K562 (cell line): ENCODE measurements at regions not wholly inside any gene's neighbourhood (a gene's known extent, or its start where the extent isn't known, plus 50 kb on each side); places are given as distances from the start of the nearest gene placed in this dataset.
"Not testable (repeated sequence)": the region's sequence is repeated elsewhere in the genome, so short reads cannot be mapped to it uniquely, and the experiment has no call there.

Source experiments
- EGR1 ChIP-seq: fragments of 450-650 bp; conservative IDR thresholded peaks from 2 replicates; pipeline ENCODE4 v1.6.1; 2017; ENCODE audit warnings: mild to moderate bottlenecking
- HIVEP1 ChIP-seq: fragments of 250-450 bp; sonication (Bioruptor Pico); IDR thresholded peaks from 2 replicates; pipeline ENCODE4 v1.4.0; 2020; ENCODE audit warnings: mild to moderate bottlenecking
- HNRNPUL1 ChIP-seq: fragments of 200-400 bp; formaldehyde crosslinking; IDR thresholded peaks from 2 replicates; pipeline ENCODE4 v1.6.1; 2017; ENCODE audit warnings: low read length
- JUND ChIP-seq, 2 experiments: IDR thresholded peaks; 2 replicates in 1 of 2; 3 replicates in 1 of 2; pipeline ENCODE4 v1.6.1; 2011; ENCODE audit warnings: borderline replicate concordance in 2 of 2, low read depth in 2 of 2, low read length in 2 of 2, improper control_type of control experiment in 1 of 2, missing biosample characterization in 1 of 2, missing genetic modification characterization in 1 of 2, missing genetic modification reagents in 1 of 2
- POLR2AphosphoS5 ChIP-seq: IDR thresholded peaks from 2 replicates; pipeline ENCODE4 v1.6.1; 2011; ENCODE audit warnings: mild to moderate bottlenecking, low read depth, low read length, moderate library complexity; ENCODE audit not compliant: control insufficient read depth, insufficient read depth
- POLR2G ChIP-seq: fragments of 200-400 bp; formaldehyde crosslinking; IDR thresholded peaks from 2 replicates; pipeline ENCODE4 v1.6.1; 2017; ENCODE audit warnings: low read depth, mild to moderate bottlenecking, antibody characterized with exemption, low read length, moderate library complexity
- RBBP5 ChIP-seq: fragments of 200-600 bp; sonication (generic); IDR thresholded peaks from 2 replicates; pipeline ENCODE4 v1.6.1; 2012; ENCODE audit warnings: borderline replicate concordance, mild to moderate bottlenecking, low read length, control low read depth, inconsistent platforms; ENCODE audit not compliant: insufficient read depth, poor library complexity, severe bottlenecking
- TCF7L2 ChIP-seq: fragments of 150-350 bp; IDR thresholded peaks from 2 replicates; pipeline ENCODE4 v1.6.1; 2016; ENCODE audit warnings: low read depth, mild to moderate bottlenecking, low read length, moderate library complexity
- TEAD2 ChIP-seq: fragments of 450-650 bp; IDR thresholded peaks from 2 replicates; pipeline ENCODE4 v1.6.1; 2016; ENCODE audit warnings: missing genetic modification characterization, control low read depth, missing compliant biosample characterization
- ZHX1 ChIP-seq: fragments of 150-350 bp; conservative IDR thresholded peaks from 2 replicates; pipeline ENCODE4 v1.6.1; 2014; ENCODE audit warnings: low read length
- ZNF512 ChIP-seq: IDR thresholded peaks from 2 replicates; pipeline ENCODE4 v1.6.1; 2016; ENCODE audit warnings: missing genetic modification characterization, missing compliant biosample characterization
- TF ChIP-seq, protein P1 (sequence below), 2 experiments: fragments of 450-650 bp; formaldehyde crosslinking in 1 of 2; IDR thresholded peaks; 2 replicates each; pipeline versions ENCODE4 v1.4.0 to v1.6.1; 2014 to 2020; ENCODE audit warnings: mild to moderate bottlenecking in 2 of 2, borderline replicate concordance in 1 of 2, low read depth in 1 of 2
- TF ChIP-seq, protein P2 (sequence below), 3 experiments: IDR thresholded peaks in 2 of 3; conservative IDR thresholded peaks in 1 of 3; 2 replicates each; pipeline ENCODE4 v1.5.1; 2011 to 2012; ENCODE audit warnings: low read length in 3 of 3, mild to moderate bottlenecking in 3 of 3, control low read depth in 2 of 3, improper control_type of control experiment in 1 of 3, inconsistent platforms in 1 of 3, low read depth in 1 of 3, mixed read lengths in 1 of 3, moderate library complexity in 1 of 3; ENCODE audit not compliant: insufficient read depth in 2 of 3

GRCh38 chr3:195988764-195989163, 80.4 kb upstream of the TNK2 start:
- not testable (repeated sequence) for TF ChIP-seq EGR1; TEAD2 (tag); TCF7L2; POLR2G; POLR2AphosphoS5; ZHX1; ZNF512; JUND (IDR thresholded peaks at IDR 0.05; ENCODE audit: borderline replicate concordance, low read depth, low read length); JUND (tag; IDR thresholded peaks at IDR 0.05; ENCODE audit: borderline replicate concordance, low read depth, low read length); RBBP5; HIVEP1 (CRISPR knock-in tag); HNRNPUL1
- TF ChIP-seq, protein P1, sequence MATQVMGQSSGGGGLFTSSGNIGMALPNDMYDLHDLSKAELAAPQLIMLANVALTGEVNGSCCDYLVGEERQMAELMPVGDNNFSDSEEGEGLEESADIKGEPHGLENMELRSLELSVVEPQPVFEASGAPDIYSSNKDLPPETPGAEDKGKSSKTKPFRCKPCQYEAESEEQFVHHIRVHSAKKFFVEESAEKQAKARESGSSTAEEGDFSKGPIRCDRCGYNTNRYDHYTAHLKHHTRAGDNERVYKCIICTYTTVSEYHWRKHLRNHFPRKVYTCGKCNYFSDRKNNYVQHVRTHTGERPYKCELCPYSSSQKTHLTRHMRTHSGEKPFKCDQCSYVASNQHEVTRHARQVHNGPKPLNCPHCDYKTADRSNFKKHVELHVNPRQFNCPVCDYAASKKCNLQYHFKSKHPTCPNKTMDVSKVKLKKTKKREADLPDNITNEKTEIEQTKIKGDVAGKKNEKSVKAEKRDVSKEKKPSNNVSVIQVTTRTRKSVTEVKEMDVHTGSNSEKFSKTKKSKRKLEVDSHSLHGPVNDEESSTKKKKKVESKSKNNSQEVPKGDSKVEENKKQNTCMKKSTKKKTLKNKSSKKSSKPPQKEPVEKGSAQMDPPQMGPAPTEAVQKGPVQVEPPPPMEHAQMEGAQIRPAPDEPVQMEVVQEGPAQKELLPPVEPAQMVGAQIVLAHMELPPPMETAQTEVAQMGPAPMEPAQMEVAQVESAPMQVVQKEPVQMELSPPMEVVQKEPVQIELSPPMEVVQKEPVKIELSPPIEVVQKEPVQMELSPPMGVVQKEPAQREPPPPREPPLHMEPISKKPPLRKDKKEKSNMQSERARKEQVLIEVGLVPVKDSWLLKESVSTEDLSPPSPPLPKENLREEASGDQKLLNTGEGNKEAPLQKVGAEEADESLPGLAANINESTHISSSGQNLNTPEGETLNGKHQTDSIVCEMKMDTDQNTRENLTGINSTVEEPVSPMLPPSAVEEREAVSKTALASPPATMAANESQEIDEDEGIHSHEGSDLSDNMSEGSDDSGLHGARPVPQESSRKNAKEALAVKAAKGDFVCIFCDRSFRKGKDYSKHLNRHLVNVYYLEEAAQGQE (IDR thresholded peaks at IDR 0.05; ENCODE audit: borderline replicate concordance): not testable (repeated sequence)
- TF ChIP-seq, protein P1 (CRISPR knock-in tag; IDR thresholded peaks at IDR 0.05; ENCODE audit: low read depth): not testable (repeated sequence)
- TF ChIP-seq, protein P2, sequence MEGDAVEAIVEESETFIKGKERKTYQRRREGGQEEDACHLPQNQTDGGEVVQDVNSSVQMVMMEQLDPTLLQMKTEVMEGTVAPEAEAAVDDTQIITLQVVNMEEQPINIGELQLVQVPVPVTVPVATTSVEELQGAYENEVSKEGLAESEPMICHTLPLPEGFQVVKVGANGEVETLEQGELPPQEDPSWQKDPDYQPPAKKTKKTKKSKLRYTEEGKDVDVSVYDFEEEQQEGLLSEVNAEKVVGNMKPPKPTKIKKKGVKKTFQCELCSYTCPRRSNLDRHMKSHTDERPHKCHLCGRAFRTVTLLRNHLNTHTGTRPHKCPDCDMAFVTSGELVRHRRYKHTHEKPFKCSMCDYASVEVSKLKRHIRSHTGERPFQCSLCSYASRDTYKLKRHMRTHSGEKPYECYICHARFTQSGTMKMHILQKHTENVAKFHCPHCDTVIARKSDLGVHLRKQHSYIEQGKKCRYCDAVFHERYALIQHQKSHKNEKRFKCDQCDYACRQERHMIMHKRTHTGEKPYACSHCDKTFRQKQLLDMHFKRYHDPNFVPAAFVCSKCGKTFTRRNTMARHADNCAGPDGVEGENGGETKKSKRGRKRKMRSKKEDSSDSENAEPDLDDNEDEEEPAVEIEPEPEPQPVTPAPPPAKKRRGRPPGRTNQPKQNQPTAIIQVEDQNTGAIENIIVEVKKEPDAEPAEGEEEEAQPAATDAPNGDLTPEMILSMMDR (IDR thresholded peaks at IDR 0.05 in 2 of 3, conservative IDR thresholded peaks at IDR 0.05 in 1 of 3; ENCODE audit: insufficient read depth in 2 of 3, low read depth in 1 of 3, low read length in 3 of 3): not testable (repeated sequence)
